ENCODE measurements at regions not wholly inside any gene's neighbourhood (a gene's known extent, or its start where the extent isn't known, plus 50 kb on each side); places are given as distances from the start of the nearest gene placed in this dataset.

DNA sequence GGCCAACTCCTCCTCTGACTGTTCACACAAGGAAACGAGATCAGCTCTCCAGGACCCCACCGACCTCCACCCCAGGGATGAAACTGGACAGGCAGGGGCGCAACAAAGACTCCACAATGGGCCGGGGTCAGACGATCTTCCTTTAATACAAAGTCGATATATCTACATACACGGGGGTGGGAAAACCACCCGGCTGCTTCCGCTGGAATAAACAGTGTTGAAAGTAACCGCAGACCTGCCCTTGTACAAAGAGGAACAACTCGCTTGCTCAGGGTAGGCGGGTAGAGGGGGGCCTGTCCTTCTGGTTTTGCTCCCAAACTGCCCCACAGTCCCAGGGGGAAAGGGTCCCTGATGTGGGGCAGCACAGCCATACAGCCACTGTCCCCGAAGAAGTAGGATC is 135.2 kb downstream of the PTPRS start:
- peak; percentile 58 to 93 for DNase-seq (ENCODE audit: low read depth in 1 of 2, low spot score in 1 of 2)

GRCh38 chr19:5204212-5204611 is 136.4 kb downstream of the PTPRS start:
- H3K27me3 ChIP-seq (ENCODE audit: insufficient read depth, poor library complexity, severe bottlenecking) = no peaks in the 10 kb centered on the region
- TF ChIP-seq SPI1 (IDR thresholded peaks at IDR 0.05; ENCODE audit: borderline replicate concordance, low read depth) (no peak), GABPA (IDR thresholded peaks at IDR 0.05; ENCODE audit: low read depth) (no peak), POLR2AphosphoS5 (IDR thresholded peaks at IDR 0.05; ENCODE audit: low read depth) (no peak), CTCF (IDR thresholded peaks at IDR 0.05; ENCODE audit: insufficient read depth, low read length) (no peak)
- TF ChIP-seq, protein P1, sequence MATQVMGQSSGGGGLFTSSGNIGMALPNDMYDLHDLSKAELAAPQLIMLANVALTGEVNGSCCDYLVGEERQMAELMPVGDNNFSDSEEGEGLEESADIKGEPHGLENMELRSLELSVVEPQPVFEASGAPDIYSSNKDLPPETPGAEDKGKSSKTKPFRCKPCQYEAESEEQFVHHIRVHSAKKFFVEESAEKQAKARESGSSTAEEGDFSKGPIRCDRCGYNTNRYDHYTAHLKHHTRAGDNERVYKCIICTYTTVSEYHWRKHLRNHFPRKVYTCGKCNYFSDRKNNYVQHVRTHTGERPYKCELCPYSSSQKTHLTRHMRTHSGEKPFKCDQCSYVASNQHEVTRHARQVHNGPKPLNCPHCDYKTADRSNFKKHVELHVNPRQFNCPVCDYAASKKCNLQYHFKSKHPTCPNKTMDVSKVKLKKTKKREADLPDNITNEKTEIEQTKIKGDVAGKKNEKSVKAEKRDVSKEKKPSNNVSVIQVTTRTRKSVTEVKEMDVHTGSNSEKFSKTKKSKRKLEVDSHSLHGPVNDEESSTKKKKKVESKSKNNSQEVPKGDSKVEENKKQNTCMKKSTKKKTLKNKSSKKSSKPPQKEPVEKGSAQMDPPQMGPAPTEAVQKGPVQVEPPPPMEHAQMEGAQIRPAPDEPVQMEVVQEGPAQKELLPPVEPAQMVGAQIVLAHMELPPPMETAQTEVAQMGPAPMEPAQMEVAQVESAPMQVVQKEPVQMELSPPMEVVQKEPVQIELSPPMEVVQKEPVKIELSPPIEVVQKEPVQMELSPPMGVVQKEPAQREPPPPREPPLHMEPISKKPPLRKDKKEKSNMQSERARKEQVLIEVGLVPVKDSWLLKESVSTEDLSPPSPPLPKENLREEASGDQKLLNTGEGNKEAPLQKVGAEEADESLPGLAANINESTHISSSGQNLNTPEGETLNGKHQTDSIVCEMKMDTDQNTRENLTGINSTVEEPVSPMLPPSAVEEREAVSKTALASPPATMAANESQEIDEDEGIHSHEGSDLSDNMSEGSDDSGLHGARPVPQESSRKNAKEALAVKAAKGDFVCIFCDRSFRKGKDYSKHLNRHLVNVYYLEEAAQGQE (IDR thresholded peaks at IDR 0.05; ENCODE audit: insufficient replicate concordance, low read depth) = no peak
- H3K4me3 ChIP-seq (replicated peaks; ENCODE audit: insufficient read depth, low read length) = no peak overlapping the region
- H3K27ac ChIP-seq (replicated peaks) = no peak overlapping the region
- DNase-seq (ENCODE audit: low read depth in 1 of 2, low spot score in 1 of 2) = no peak

More for the DNA sequence above, 135.2 kb downstream of the PTPRS start:
- no peak overlapping the region for H3K4me3 ChIP-seq (replicated peaks; ENCODE audit: insufficient read depth, low read length)
- H3K27ac ChIP-seq (replicated peaks) = peak overlapping the region; percentile 66
- TF ChIP-seq, protein P1 (IDR thresholded peaks at IDR 0.05; ENCODE audit: insufficient replicate concordance, low read depth) = no peak
- TF ChIP-seq CTCF (IDR thresholded peaks at IDR 0.05; ENCODE audit: insufficient read depth, low read length) (no peak), GABPA (IDR thresholded peaks at IDR 0.05; ENCODE audit: low read depth) (peak; percentile 26; the same call in 1 of the 2 replicates), POLR2AphosphoS5 (IDR thresholded peaks at IDR 0.05; ENCODE audit: low read depth) (peak; percentile 74), SPI1 (IDR thresholded peaks at IDR 0.05; ENCODE audit: borderline replicate concordance, low read depth) (peak; percentile 47)
- no peaks in the 10 kb centered on the region for H3K27me3 ChIP-seq (ENCODE audit: insufficient read depth, poor library complexity, severe bottlenecking)
